Esophagus muscularis mucosa (tissue), 4 donors: ENCODE measurements at regions not wholly inside any gene's neighbourhood (a gene's known extent, or its start where the extent isn't known, plus 50 kb on each side); places are given as distances from the start of the nearest gene placed in this dataset.

Experiments used
- CTCF ChIP-seq, 3 experiments: fragments of 200-600 bp in 2 of 3; fragments of 450-650 bp in 1 of 3; sonication (generic) in 2 of 3; IDR thresholded peaks; one replicate each; pipeline ENCODE4 v1.5.1; 2017 to 2019; ENCODE audit warnings: antibody characterized with exemption in 3 of 3, mild to moderate bottlenecking in 2 of 3, moderate library complexity in 1 of 3
- EP300 ChIP-seq: sonication (generic); formaldehyde crosslinking; IDR thresholded peaks from one replicate; pipeline ENCODE4 v1.6.1; 2017; ENCODE audit warnings: antibody characterized with exemption
- POLR2A ChIP-seq: fragments of 450-650 bp; IDR thresholded peaks from one replicate; pipeline ENCODE4 v1.6.1; 2017; ENCODE audit warnings: antibody characterized with exemption, moderate library complexity, mild to moderate bottlenecking, low read depth
- POLR2AphosphoS5 ChIP-seq, 2 donors: sonication (generic); formaldehyde crosslinking; IDR thresholded peaks; one replicate each; pipeline ENCODE4 v1.6.1; 2017; ENCODE audit warnings: antibody characterized with exemption in 2 of 2

GRCh38 chr14:105848570-105848969 lies 322.2 kb downstream of the TMEM121 start:
- no peak for TF ChIP-seq CTCF (IDR thresholded peaks at IDR 0.05)
- no peak for TF ChIP-seq EP300
- no peak for TF ChIP-seq POLR2A
- no peak for TF ChIP-seq POLR2AphosphoS5 (IDR thresholded peaks at IDR 0.05)
